GM13977 (cell line): ENCODE measurements at regions not wholly inside any gene's neighbourhood (a gene's known extent, or its start where the extent isn't known, plus 50 kb on each side); places are given as distances from the start of the nearest gene placed in this dataset.

Experiments
- DNase-seq: peaks from one replicate; pipeline ENCODE4 v3.0.0; 2012; ENCODE audit warnings: low spot score
- CTCF ChIP-seq: IDR thresholded peaks from 2 replicates; pipeline ENCODE4 v1.5.1; 2012; ENCODE audit warnings: mild to moderate bottlenecking, control low read depth; ENCODE audit not compliant: insufficient read depth; ENCODE audit errors: extremely low read depth, missing control alignments
- in situ Hi-C: fragments of 300-500 bp; cut with MboI; formaldehyde crosslinking; loops from one replicate; pipeline ENCODE4 v1.12.0; 2022; ENCODE audit warnings: low sequenced_read_pairs, low pct_unique_long_range_greater_than_20kb, mixed read lengths, inconsistent platforms; ENCODE audit not compliant: unreplicated experiment

GRCh38 chr18:68509902-68510301 is 205.0 kb downstream of the TMX3 start:
- in situ Hi-C loops: no loop called here
- TF ChIP-seq CTCF: no peak
- no peak for DNase-seq

- in situ Hi-C loops: no loop called here
- no peak for DNase-seq
These were observed 207.1 kb downstream of the TMX3 start for GRCh38 chr18:68507781-68508180.

GRCh38 chr18:68505178-68505574 is 209.7 kb downstream of the TMX3 start:
- no peak for DNase-seq
- no peak for TF ChIP-seq CTCF
- in situ Hi-C loops: no loop called here

More at GRCh38 chr18:68507781-68508180, 207.1 kb downstream of the TMX3 start:
- no peak for TF ChIP-seq CTCF

- no peak for DNase-seq
- in situ Hi-C loops: no loop called here
- TF ChIP-seq CTCF: no peak
These were observed 210.3 kb downstream of the TMX3 start for GRCh38 chr18:68504441-68505177.

- in situ Hi-C loops: no loop called here
- DNase-seq: no peak
- no peak for TF ChIP-seq CTCF
These were observed 214.4 kb downstream of the TMX3 start for GRCh38 chr18:68500556-68500955.

- in situ Hi-C loops: no loop called here
- no peak for DNase-seq
- TF ChIP-seq CTCF: no peak
These were observed 215.8 kb downstream of the TMX3 start for GRCh38 chr18:68499141-68499540.
